Uterus (tissue), 3 donors: ENCODE measurements at regions not wholly inside any gene's neighbourhood (a gene's known extent, or its start where the extent isn't known, plus 50 kb on each side); places are given as distances from the start of the nearest gene placed in this dataset.
"Not testable (repeated sequence)": the region's sequence is repeated elsewhere in the genome, so short reads cannot be mapped to it uniquely, and the experiment has no call there.

Experiments used
- DNase-seq, 2 donors: peaks; one replicate each; pipeline ENCODE4 v3.0.0-alpha.2; 2019 to 2020
- H3K27ac ChIP-seq, 2 donors: fragments of 200-600 bp; sonication (generic); 1 replicate in 1 of 2; 2 replicates in 1 of 2; pipeline ENCODE4 v1.5.1; 2016 to 2018
- H3K27me3 ChIP-seq, 2 donors: fragments of 200-600 bp; sonication (generic); one replicate each; pipeline ENCODE4 v1.5.1; 2018 to 2019; ENCODE audit warnings: control low read depth in 1 of 2
- H3K36me3 ChIP-seq, 2 donors: fragments of 200-600 bp; sonication (generic); one replicate each; pipeline ENCODE4 v1.5.1; 2019; ENCODE audit warnings: control low read depth in 1 of 2
- H3K4me1 ChIP-seq, 2 donors: fragments of 200-600 bp; sonication (generic); one replicate each; pipeline ENCODE4 v1.5.1; 2018 to 2019; ENCODE audit warnings: control low read depth in 1 of 2
- H3K4me3 ChIP-seq, 2 donors: fragments of 200-600 bp; sonication (generic); 1 replicate in 1 of 2; 2 replicates in 1 of 2; pipeline ENCODE4 v1.5.1; 2018 to 2019; ENCODE audit warnings: mild to moderate bottlenecking in 1 of 2
- H3K9me3 ChIP-seq, 2 donors: fragments of 200-600 bp; sonication (generic); one replicate each; pipeline ENCODE4 v1.5.1; 2019; ENCODE audit warnings: control low read depth in 1 of 2
- CTCF ChIP-seq, 4 experiments: fragments of 200-600 bp in 2 of 4; fragments of 450-650 bp in 2 of 4; sonication (generic) in 2 of 4; IDR thresholded peaks; one replicate each; pipeline ENCODE4 v1.5.1; 2016 to 2019; ENCODE audit warnings: antibody characterized with exemption in 4 of 4, mild to moderate bottlenecking in 2 of 4, moderate library complexity in 1 of 4
- POLR2A ChIP-seq, 2 donors: fragments of 450-650 bp; IDR thresholded peaks; one replicate each; pipeline ENCODE4 v1.6.1; 2016; ENCODE audit warnings: antibody characterized with exemption in 2 of 2, mild to moderate bottlenecking in 1 of 2, moderate library complexity in 1 of 2
- intact Hi-C: fragments of 100-400 bp; cut with DNase I; formaldehyde crosslinking; loops from one replicate; pipeline ENCODE4 v1.15.1; 2023; ENCODE audit warnings: low total_unique reads
- donor health status: DM: yes; HTN: yes; CAD: no.

GRCh38 chr6:78744144-78744543, 123.2 kb upstream of the IRAK1BP1 start:
- DNase-seq = no peak
- Histone ChIP-seq H3K9me3 (peaks cover 0 to 3% of the 10 kb centered on the region in 2 donors), H3K27ac (no peak overlapping the region), H3K4me3 (no peak overlapping the region), H3K27me3 (no peaks in the 10 kb centered on the region), H3K36me3 (no peaks in the 10 kb centered on the region), H3K4me1 (no peaks in the 10 kb centered on the region)
- intact Hi-C loops = no loop called here
- TF ChIP-seq POLR2A (IDR thresholded peaks at IDR 0.05) (no peak), CTCF (IDR thresholded peaks at IDR 0.05) (no peak)

GRCh38 chr6:78746457-78746856, 120.9 kb upstream of the IRAK1BP1 start:
- intact Hi-C loops = no loop called here
- no peak overlapping the region for H3K4me3 ChIP-seq
- H3K36me3 ChIP-seq = no peaks in the 10 kb centered on the region
- no peak overlapping the region for H3K27ac ChIP-seq
- no peaks in the 10 kb centered on the region for H3K4me1 ChIP-seq
- DNase-seq = no peak
- H3K9me3 ChIP-seq = peaks cover 0 to 3% of the 10 kb centered on the region in 2 donors
- H3K27me3 ChIP-seq = no peaks in the 10 kb centered on the region
- TF ChIP-seq CTCF (IDR thresholded peaks at IDR 0.05) (no peak), POLR2A (IDR thresholded peaks at IDR 0.05) (no peak)

GRCh38 chr6:78749326-78749725, 118.0 kb upstream of the IRAK1BP1 start:
- DNase-seq = no peak
- Histone ChIP-seq H3K27ac (no peak overlapping the region), H3K4me3 (no peak overlapping the region), H3K4me1 (no peaks in the 10 kb centered on the region), H3K36me3 (no peaks in the 10 kb centered on the region), H3K9me3 (peaks cover 0 to 3% of the 10 kb centered on the region in 2 donors), H3K27me3 (no peaks in the 10 kb centered on the region)
- TF ChIP-seq POLR2A (IDR thresholded peaks at IDR 0.05) (no peak), CTCF (IDR thresholded peaks at IDR 0.05) (no peak)
- intact Hi-C loops = no loop called here

GRCh38 chr6:78758297-78758798, 109.0 kb upstream of the IRAK1BP1 start:
- intact Hi-C loops, H3K4me3 ChIP-seq, H3K36me3 ChIP-seq, H3K27me3 ChIP-seq, DNase-seq, H3K27ac ChIP-seq, H3K9me3 ChIP-seq, H3K4me1 ChIP-seq: not testable (repeated sequence)

- Histone ChIP-seq H3K27me3 (no peaks in the 10 kb centered on the region), H3K9me3 (no peaks in the 10 kb centered on the region), H3K4me1 (no peaks in the 10 kb centered on the region), H3K27ac (no peak overlapping the region), H3K4me3 (no peak overlapping the region), H3K36me3 (no peaks in the 10 kb centered on the region)
- intact Hi-C loops = no loop called here
- DNase-seq = no peak
- TF ChIP-seq CTCF (IDR thresholded peaks at IDR 0.05) (no peak), POLR2A (IDR thresholded peaks at IDR 0.05) (no peak)
These were observed 99.1 kb upstream of the IRAK1BP1 start for GRCh38 chr6:78768271-78768670.

- TF ChIP-seq POLR2A (IDR thresholded peaks at IDR 0.05) (no peak), CTCF (IDR thresholded peaks at IDR 0.05) (no peak)
- H3K36me3 ChIP-seq = no peaks in the 10 kb centered on the region
- intact Hi-C loops = no loop called here
- no peaks in the 10 kb centered on the region for H3K4me1 ChIP-seq
- no peak overlapping the region for H3K4me3 ChIP-seq
- H3K27ac ChIP-seq = no peak overlapping the region
- no peaks in the 10 kb centered on the region for H3K9me3 ChIP-seq
- DNase-seq = no peak
- no peaks in the 10 kb centered on the region for H3K27me3 ChIP-seq
These were observed 96.6 kb upstream of the IRAK1BP1 start for GRCh38 chr6:78770765-78771164.
